ENCODE measurements at regions not wholly inside any gene's neighbourhood (a gene's known extent, or its start where the extent isn't known, plus 50 kb on each side); places are given as distances from the start of the nearest gene placed in this dataset.

DNA sequence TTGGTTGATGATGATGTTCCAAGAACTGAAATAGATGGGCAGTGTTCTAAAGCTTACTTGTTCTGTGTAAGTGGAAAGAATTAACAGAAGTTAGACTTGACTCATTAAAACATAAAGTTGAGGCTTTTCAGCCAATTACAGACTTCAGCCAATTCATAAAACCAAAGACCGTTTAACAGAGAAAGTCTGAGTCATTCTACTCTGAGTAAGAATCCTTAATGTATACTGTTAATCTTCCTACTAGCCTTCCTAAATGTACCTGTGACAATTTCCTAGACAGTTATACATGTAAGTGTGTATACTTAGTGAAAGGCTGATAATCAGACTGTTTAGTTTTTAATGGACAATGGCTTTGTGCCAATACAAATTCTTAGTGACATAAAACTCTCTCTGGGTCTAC, 681.0 kb downstream of the RPL10L start:
- TF ChIP-seq NANOG (IDR thresholded peaks at IDR 0.05; ENCODE audit: borderline replicate concordance) (no peak), ZNF114 (CRISPR knock-in tag; IDR thresholded peaks at IDR 0.05) (no peak), JUNB (IDR thresholded peaks at IDR 0.05; ENCODE audit: unreplicated experiment) (no peak), EZH2 (IDR thresholded peaks at IDR 0.05; ENCODE audit: low read depth, unreplicated experiment) (no peak), EZH2phosphoT487 (IDR thresholded peaks at IDR 0.05; ENCODE audit: unreplicated experiment) (no peak), POLR2AphosphoS5 (IDR thresholded peaks at IDR 0.05; ENCODE audit: low read depth) (no peak), CREB1 (CRISPR knock-in tag; IDR thresholded peaks at IDR 0.05; ENCODE audit: low read depth) (no peak), STAT1 (IDR thresholded peaks at IDR 0.05; ENCODE audit: unreplicated experiment) (no peak), ZNF331 (CRISPR knock-in tag; IDR thresholded peaks at IDR 0.05; ENCODE audit: low read depth) (no peak)
- TF ChIP-seq, protein P1, sequence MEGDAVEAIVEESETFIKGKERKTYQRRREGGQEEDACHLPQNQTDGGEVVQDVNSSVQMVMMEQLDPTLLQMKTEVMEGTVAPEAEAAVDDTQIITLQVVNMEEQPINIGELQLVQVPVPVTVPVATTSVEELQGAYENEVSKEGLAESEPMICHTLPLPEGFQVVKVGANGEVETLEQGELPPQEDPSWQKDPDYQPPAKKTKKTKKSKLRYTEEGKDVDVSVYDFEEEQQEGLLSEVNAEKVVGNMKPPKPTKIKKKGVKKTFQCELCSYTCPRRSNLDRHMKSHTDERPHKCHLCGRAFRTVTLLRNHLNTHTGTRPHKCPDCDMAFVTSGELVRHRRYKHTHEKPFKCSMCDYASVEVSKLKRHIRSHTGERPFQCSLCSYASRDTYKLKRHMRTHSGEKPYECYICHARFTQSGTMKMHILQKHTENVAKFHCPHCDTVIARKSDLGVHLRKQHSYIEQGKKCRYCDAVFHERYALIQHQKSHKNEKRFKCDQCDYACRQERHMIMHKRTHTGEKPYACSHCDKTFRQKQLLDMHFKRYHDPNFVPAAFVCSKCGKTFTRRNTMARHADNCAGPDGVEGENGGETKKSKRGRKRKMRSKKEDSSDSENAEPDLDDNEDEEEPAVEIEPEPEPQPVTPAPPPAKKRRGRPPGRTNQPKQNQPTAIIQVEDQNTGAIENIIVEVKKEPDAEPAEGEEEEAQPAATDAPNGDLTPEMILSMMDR (conservative IDR thresholded peaks at IDR 0.05; ENCODE audit: low read depth in 2 of 2) = no peak
- TF ChIP-seq, protein P2, sequence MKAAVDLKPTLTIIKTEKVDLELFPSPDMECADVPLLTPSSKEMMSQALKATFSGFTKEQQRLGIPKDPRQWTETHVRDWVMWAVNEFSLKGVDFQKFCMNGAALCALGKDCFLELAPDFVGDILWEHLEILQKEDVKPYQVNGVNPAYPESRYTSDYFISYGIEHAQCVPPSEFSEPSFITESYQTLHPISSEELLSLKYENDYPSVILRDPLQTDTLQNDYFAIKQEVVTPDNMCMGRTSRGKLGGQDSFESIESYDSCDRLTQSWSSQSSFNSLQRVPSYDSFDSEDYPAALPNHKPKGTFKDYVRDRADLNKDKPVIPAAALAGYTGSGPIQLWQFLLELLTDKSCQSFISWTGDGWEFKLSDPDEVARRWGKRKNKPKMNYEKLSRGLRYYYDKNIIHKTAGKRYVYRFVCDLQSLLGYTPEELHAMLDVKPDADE (IDR thresholded peaks at IDR 0.05) = no peak
- TF ChIP-seq, protein P3, sequence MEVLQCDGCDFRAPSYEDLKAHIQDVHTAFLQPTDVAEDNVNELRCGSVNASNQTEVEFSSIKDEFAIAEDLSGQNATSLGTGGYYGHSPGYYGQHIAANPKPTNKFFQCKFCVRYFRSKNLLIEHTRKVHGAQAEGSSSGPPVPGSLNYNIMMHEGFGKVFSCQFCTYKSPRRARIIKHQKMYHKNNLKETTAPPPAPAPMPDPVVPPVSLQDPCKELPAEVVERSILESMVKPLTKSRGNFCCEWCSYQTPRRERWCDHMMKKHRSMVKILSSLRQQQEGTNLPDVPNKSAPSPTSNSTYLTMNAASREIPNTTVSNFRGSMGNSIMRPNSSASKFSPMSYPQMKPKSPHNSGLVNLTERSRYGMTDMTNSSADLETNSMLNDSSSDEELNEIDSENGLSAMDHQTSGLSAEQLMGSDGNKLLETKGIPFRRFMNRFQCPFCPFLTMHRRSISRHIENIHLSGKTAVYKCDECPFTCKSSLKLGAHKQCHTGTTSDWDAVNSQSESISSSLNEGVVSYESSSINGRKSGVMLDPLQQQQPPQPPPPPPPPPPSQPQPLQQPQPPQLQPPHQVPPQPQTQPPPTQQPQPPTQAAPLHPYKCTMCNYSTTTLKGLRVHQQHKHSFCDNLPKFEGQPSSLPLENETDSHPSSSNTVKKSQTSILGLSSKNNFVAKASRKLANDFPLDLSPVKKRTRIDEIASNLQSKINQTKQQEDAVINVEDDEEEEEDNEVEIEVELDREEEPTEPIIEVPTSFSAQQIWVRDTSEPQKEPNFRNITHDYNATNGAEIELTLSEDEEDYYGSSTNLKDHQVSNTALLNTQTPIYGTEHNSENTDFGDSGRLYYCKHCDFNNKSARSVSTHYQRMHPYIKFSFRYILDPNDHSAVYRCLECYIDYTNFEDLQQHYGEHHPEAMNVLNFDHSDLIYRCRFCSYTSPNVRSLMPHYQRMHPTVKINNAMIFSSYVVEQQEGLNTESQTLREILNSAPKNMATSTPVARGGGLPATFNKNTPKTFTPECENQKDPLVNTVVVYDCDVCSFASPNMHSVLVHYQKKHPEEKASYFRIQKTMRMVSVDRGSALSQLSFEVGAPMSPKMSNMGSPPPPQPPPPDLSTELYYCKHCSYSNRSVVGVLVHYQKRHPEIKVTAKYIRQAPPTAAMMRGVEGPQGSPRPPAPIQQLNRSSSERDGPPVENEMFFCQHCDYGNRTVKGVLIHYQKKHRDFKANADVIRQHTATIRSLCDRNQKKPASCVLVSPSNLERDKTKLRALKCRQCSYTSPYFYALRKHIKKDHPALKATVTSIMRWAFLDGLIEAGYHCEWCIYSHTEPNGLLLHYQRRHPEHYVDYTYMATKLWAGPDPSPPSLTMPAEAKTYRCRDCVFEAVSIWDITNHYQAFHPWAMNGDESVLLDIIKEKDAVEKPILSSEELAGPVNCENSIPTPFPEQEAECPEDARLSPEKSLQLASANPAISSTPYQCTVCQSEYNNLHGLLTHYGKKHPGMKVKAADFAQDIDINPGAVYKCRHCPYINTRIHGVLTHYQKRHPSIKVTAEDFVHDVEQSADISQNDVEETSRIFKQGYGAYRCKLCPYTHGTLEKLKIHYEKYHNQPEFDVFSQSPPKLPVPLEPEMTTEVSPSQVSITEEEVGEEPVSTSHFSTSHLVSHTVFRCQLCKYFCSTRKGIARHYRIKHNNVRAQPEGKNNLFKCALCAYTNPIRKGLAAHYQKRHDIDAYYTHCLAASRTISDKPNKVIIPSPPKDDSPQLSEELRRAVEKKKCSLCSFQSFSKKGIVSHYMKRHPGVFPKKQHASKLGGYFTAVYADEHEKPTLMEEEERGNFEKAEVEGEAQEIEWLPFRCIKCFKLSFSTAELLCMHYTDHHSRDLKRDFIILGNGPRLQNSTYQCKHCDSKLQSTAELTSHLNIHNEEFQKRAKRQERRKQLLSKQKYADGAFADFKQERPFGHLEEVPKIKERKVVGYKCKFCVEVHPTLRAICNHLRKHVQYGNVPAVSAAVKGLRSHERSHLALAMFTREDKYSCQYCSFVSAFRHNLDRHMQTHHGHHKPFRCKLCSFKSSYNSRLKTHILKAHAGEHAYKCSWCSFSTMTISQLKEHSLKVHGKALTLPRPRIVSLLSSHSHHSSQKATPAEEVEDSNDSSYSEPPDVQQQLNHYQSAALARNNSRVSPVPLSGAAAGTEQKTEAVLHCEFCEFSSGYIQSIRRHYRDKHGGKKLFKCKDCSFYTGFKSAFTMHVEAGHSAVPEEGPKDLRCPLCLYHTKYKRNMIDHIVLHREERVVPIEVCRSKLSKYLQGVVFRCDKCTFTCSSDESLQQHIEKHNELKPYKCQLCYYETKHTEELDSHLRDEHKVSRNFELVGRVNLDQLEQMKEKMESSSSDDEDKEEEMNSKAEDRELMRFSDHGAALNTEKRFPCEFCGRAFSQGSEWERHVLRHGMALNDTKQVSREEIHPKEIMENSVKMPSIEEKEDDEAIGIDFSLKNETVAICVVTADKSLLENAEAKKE (CRISPR knock-in tag; IDR thresholded peaks at IDR 0.05) = no peak
- TF ChIP-seq, protein P4, sequence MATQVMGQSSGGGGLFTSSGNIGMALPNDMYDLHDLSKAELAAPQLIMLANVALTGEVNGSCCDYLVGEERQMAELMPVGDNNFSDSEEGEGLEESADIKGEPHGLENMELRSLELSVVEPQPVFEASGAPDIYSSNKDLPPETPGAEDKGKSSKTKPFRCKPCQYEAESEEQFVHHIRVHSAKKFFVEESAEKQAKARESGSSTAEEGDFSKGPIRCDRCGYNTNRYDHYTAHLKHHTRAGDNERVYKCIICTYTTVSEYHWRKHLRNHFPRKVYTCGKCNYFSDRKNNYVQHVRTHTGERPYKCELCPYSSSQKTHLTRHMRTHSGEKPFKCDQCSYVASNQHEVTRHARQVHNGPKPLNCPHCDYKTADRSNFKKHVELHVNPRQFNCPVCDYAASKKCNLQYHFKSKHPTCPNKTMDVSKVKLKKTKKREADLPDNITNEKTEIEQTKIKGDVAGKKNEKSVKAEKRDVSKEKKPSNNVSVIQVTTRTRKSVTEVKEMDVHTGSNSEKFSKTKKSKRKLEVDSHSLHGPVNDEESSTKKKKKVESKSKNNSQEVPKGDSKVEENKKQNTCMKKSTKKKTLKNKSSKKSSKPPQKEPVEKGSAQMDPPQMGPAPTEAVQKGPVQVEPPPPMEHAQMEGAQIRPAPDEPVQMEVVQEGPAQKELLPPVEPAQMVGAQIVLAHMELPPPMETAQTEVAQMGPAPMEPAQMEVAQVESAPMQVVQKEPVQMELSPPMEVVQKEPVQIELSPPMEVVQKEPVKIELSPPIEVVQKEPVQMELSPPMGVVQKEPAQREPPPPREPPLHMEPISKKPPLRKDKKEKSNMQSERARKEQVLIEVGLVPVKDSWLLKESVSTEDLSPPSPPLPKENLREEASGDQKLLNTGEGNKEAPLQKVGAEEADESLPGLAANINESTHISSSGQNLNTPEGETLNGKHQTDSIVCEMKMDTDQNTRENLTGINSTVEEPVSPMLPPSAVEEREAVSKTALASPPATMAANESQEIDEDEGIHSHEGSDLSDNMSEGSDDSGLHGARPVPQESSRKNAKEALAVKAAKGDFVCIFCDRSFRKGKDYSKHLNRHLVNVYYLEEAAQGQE (IDR thresholded peaks at IDR 0.05; ENCODE audit: unreplicated experiment) = no peak
- Histone ChIP-seq H3K4me2 (no peak overlapping the region), H3F3A (replicated peaks; ENCODE audit: low read depth) (no peaks in the 10 kb centered on the region), H3K36me3 (ENCODE audit: insufficient read depth) (no peaks in the 10 kb centered on the region), H3K9me2 (ENCODE audit: insufficient read depth) (no peaks in the 10 kb centered on the region), H3K79me2 (replicated peaks; ENCODE audit: insufficient read depth) (no peaks in the 10 kb centered on the region), H3K27me3 (ENCODE audit: insufficient read depth) (no peaks in the 10 kb centered on the region), H2AFZ (no peak overlapping the region), H3K27ac (ENCODE audit: low read depth) (no peak overlapping the region), H4K20me1 (replicated peaks; ENCODE audit: insufficient read depth) (no peaks in the 10 kb centered on the region), H3K4me3 (no peak overlapping the region), H3K4me1 (ENCODE audit: insufficient read depth) (no peaks in the 10 kb centered on the region)
- no peak for ATAC-seq
- no peaks in the 10 kb centered on the region for H3K36me3 Mint-ChIP-seq (ENCODE audit: low read depth)
- no peak for DNase-seq (ENCODE audit: low spot score)
- H3K27me3 Mint-ChIP-seq (ENCODE audit: insufficient read depth, low read depth, poor library complexity) = no peaks in the 10 kb centered on the region
- no peak overlapping the region for H3K4me3 Mint-ChIP-seq
- H3K4me1 Mint-ChIP-seq = no peaks in the 10 kb centered on the region
- no peaks in the 10 kb centered on the region for H3K9me3 Mint-ChIP-seq
- H3K27ac Mint-ChIP-seq = no peak overlapping the region

Data from GM23338 (cell line).